RKO (cell line): ENCODE measurements at regions not wholly inside any gene's neighbourhood (a gene's known extent, or its start where the extent isn't known, plus 50 kb on each side); places are given as distances from the start of the nearest gene placed in this dataset.
"Not testable (repeated sequence)": the region's sequence is repeated elsewhere in the genome, so short reads cannot be mapped to it uniquely, and the experiment has no call there.

Experiments
- DNase-seq: peaks from one replicate; pipeline ENCODE4 v3.0.0-alpha.2; 2016; ENCODE audit warnings: low spot score

DNA sequence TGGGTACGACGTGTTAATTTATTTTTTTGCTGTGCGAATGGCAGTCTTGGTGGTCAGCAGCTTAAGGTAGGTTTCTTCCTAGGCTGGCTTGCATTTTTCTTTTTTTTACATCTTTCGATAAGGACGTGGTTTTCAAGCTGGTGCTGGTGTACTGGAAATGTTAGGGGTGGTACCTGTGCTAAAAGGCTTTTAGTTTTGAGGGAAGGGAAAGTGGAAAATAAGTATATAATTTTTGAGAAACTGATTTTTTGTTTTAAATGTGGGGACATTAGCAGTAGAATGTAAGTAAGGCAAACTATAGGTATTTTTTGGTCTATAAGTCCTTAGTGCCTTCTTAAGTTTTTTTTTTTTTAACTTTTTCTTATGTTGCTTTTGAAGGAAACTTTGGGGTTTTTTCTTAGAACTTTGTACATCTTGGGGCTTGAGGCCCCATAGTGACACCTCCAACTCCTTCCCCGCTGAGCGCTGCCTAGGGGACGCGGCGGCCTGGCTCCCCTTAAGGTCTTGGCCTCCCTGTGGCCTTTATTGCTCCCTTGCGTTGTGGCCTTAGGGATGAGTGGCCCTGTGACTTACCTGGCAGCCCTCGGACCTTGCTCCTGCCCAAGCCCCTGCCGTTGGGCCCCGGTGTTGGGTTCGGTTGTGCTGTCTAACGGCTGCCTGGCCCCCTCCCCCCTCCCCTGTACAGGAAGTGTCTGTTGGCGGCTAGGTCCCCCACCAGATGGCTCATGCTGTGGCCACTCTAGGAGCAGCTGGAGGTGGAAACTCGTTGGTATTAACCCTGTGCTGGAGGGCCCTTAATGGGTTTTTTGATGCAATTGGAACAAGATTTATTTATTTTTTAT lies 88.0 kb upstream of the RPRML start:
- DNase-seq, result peak; percentile 94

GRCh38 chr17:47066095-47066494 lies 87.0 kb upstream of the RPRML start:
- no peak for DNase-seq

- no peak for DNase-seq
Observed at GRCh38 chr17:47064684-47065083, 85.6 kb upstream of the RPRML start.

DNA sequence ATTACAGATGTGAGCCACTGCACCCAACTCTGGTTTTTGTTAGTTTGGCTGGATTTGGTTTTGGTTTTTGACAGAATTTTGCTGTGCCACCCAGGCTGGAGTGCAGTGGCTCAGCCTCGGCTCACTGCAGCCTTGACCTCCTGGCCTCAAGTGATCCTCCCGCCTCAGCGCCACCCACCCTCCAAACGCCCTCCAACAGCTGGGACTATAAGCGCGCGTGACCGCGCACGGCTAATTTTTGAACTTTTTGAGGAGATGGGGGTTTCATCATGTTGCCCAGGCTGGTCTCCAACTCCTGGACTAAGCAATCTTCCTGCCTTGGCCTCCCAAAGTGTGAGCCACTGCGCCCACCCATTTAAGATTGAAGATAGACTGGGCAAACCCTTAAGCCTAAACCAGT lies 84.4 kb upstream of the RPRML start:
- DNase-seq, result no peak

DNA sequence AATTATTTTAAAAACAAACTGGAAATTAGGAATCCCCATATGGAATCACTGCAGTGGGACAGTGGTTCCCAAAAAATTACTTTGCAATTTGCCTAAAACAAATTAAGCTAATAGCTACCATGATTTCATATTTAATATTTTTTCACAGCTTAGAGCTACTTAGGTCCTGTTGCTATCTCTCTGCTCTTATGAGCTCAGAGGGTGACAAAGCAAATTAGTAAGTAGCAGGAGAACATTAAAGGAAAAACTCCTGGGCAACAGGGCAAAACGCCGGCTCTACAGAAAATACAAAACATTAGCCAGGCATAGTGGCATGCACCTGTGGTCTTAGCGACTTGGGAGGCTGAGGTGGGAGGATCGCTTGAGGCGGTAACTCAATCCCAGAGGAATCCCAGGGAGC lies 83.8 kb upstream of the RPRML start:
- not testable (repeated sequence) for DNase-seq

DNA sequence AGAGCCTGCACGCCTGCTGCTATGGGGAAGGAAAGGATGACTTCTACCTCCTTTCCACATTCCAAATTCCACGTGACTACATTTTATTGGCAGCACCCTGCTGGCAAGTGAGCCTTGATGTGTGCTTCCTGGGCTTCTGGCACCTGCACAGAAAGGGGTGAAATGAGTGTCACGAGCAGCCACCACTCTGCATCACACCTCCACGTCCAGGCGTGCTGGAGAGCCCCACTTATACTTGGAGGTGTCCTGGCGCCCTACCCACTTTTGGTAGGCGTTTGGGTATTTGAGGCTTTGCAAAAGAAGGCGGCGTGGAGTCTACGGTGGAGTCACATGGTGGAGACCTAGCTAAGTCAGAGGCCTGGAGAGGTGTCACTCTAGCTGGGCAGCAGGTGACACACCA lies 81.0 kb upstream of the RPRML start:
- not testable (repeated sequence) for DNase-seq

GRCh38 chr17:47057830-47058229 lies 78.8 kb upstream of the RPRML start:
- no peak for DNase-seq

- DNase-seq, result not testable (repeated sequence)
Observed at GRCh38 chr17:47057279-47057678, 78.2 kb upstream of the RPRML start.

GRCh38 chr17:47056687-47057086 lies 77.6 kb upstream of the RPRML start:
- DNase-seq, result not testable (repeated sequence)
